Fibroblast of the aortic adventitia (primary cell): ENCODE measurements at regions not wholly inside any gene's neighbourhood (a gene's known extent, or its start where the extent isn't known, plus 50 kb on each side); places are given as distances from the start of the nearest gene placed in this dataset.
"Not testable (repeated sequence)": the region's sequence is repeated elsewhere in the genome, so short reads cannot be mapped to it uniquely, and the experiment has no call there.

Experiments
- DNase-seq: peaks from one replicate; pipeline ENCODE4 v3.0.0-alpha.2; 2010; ENCODE audit warnings: low read depth
- H3K4me3 ChIP-seq: 2 replicates; pipeline ENCODE4 v1.5.1; 2011; ENCODE audit warnings: low read depth, mild to moderate bottlenecking, control low read depth, low read length, moderate library complexity
- TF ChIP-seq, protein P1 (sequence below): IDR thresholded peaks from 2 replicates; pipeline ENCODE4 v1.5.1; 2011; ENCODE audit warnings: mild to moderate bottlenecking, low read length, control low read depth, inconsistent platforms; ENCODE audit not compliant: insufficient read depth

DNA sequence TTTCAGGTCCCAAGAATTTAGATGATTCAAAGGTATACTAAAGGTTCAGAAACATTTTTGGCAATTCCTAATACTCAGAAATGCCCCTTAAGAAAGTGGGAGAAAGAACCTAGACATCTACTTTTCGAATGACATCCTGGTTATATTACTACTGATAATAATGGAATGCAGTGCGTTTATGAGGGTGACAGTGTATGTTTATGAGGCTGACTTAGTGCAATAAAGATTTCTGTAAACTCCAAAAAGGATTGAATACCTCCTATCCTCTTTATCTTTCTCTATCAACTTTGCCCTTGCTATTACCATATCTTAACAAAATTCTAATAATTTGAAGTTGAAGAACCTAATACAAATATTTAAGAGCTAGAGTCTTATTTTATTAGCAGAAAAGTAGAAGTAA is 348.9 kb upstream of the EPHA6 start:
- DNase-seq, result no peak
- TF ChIP-seq, protein P1, sequence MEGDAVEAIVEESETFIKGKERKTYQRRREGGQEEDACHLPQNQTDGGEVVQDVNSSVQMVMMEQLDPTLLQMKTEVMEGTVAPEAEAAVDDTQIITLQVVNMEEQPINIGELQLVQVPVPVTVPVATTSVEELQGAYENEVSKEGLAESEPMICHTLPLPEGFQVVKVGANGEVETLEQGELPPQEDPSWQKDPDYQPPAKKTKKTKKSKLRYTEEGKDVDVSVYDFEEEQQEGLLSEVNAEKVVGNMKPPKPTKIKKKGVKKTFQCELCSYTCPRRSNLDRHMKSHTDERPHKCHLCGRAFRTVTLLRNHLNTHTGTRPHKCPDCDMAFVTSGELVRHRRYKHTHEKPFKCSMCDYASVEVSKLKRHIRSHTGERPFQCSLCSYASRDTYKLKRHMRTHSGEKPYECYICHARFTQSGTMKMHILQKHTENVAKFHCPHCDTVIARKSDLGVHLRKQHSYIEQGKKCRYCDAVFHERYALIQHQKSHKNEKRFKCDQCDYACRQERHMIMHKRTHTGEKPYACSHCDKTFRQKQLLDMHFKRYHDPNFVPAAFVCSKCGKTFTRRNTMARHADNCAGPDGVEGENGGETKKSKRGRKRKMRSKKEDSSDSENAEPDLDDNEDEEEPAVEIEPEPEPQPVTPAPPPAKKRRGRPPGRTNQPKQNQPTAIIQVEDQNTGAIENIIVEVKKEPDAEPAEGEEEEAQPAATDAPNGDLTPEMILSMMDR, result no peak

DNA sequence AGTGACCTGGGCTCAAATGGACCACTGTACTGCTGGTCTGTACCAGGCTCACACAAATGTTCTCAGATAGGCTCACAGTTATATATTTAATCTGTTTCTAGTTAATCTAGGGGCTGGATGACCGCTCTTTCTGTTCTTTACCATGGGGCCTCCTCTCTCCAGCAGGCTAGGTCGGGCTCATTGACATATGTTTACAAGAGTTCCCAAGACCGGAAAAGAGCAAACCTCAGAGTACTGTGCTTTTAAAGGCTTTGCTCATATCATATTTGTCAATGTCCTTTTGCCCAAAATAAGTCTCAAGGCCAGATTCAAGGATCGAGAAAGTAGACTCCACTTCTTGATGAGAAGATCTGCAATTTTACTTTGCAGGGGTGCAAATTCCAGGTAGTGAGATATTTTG is 348.0 kb upstream of the EPHA6 start:
- H3K4me3 ChIP-seq, result no peak overlapping the region
- TF ChIP-seq, protein P1, result no peak
- DNase-seq, result no peak

More for the DNA sequence above, 348.9 kb upstream of the EPHA6 start:
- H3K4me3 ChIP-seq, result no peak overlapping the region

DNA sequence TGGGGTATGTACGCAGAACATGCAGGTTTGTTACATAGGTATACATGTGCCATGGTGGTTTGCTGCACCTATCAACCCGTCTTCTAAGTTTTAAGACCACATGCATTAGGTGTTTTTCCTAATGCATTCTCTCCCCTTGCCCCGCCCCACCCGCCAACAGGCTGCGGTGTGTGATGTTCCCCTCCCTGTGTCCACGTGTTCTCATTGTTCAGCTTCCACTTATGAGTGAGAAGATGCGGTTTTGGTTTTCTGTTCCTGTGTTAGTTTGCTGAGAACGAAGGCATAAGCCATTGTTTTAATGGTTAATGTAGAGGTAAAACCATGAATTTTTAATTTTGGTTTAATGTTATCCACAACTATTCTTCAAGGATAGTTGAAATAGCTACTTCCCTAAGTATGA is 346.8 kb upstream of the EPHA6 start:
- TF ChIP-seq, protein P1, result no peak
- no peak for DNase-seq

DNA sequence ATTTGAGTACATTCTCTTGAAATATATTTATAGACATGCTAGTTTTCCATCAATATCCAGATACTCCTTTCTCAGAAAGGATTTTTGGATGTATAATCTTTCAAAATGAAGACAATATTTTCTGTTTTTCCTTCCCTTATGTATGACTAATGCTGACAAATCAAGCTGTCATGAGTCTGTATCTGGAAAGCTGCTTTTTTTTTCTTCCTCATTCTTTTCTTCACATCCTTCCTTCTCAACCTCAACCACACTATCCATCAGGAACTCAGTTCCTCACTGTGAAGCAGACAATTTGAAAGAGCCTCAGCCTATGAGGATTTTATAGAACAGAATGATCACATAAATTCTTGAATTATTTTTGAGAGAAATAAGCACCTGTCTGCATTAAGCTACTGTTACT is 335.9 kb upstream of the EPHA6 start:
- DNase-seq, result no peak
- no peak overlapping the region for H3K4me3 ChIP-seq
- TF ChIP-seq, protein P1, result no peak

More for the DNA sequence above, 346.8 kb upstream of the EPHA6 start:
- H3K4me3 ChIP-seq, result no peak overlapping the region

DNA sequence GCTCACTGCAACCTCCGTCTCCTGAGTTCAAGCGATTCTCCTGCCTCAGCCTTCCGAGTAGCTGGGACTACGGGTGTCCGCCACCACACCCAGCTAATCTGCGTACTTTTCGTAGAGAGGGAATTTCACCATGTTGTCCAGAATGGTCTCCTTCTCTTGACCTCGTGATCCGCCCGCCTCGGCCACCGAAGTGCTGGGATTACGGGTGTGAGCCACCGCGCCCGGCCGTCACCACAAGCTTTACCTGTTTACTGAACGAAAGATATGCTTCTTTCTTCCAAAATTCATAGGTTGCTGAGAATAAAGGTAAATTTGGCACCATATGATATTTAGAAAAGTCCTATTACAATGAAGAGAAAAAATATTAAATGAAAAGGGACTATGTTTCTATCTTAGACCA is 333.5 kb upstream of the EPHA6 start:
- no peak for DNase-seq
- no peak overlapping the region for H3K4me3 ChIP-seq
- TF ChIP-seq, protein P1, result no peak

DNA sequence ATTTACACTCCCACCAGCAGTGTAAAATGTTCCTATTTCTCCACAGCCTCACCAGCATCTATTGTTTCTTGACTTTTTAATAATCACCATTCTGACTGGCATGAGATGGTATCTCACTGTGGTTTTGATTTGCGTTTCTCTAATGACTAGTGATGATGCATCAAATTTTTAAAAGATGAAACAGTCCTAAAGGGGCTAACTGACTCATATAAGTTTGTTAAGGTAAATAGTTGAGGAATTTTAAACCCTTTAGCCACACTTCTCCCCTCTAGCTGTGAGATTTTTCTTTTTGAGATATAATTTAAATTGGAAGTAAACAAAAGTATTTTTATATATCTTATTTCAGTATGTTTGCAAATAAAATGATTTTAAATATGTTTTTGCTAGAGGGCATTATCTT is 331.2 kb upstream of the EPHA6 start:
- not testable (repeated sequence) for DNase-seq, H3K4me3 ChIP-seq

DNA sequence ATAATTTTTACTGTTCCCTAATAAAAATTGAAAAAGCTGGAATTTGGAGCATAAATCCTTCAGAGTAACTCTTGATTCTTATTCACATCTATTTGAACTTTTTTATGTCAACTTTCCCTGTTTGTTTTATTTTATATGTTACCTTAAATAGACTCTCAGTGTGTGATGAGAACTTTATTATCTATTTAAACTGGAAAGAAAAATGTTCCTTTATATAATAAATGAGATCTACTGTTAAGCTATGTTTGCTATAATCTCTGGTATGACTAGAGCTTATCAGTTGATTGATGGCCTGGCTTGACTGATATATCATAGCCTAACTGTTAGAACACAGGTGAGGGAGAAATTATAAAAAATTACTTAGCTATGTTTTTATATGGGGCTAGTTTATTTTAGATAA is 330.6 kb upstream of the EPHA6 start:
- no peak overlapping the region for H3K4me3 ChIP-seq
- TF ChIP-seq, protein P1, result no peak
- no peak for DNase-seq
